Body of pancreas (tissue), 4 donors: ENCODE measurements at regions not wholly inside any gene's neighbourhood (a gene's known extent, or its start where the extent isn't known, plus 50 kb on each side); places are given as distances from the start of the nearest gene placed in this dataset.

Experiments
- CTCF ChIP-seq, 7 experiments: fragments of 450-650 bp in 4 of 7; fragments of 200-600 bp in 3 of 7; sonication (generic) in 3 of 7; IDR thresholded peaks; one replicate each; pipeline ENCODE4 v1.5.1; 2016 to 2019; ENCODE audit warnings: antibody characterized with exemption in 7 of 7
- POLR2A ChIP-seq, 3 donors: fragments of 450-650 bp; IDR thresholded peaks; one replicate each; pipeline ENCODE4 v1.6.1; 2016; ENCODE audit warnings: antibody characterized with exemption in 3 of 3, mild to moderate bottlenecking in 2 of 3

DNA sequence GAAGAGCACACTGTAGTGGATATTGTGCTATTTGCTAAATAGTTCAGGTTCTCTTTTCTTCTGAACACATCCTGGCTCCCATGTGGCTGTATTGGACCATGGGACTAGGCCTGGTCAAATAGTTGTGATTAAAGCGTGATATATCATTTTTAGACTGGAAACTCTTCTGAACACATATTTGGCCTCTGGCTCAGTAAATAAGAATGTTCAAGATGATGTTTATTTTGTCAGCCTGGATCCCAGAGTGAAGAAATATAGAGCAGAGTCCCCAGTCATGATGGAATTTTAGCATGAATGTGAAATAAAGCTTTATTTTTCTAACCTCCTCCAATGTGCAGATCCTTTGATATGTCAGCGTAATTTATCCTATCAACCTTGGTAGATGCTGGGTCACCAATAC lies 542.6 kb downstream of the ADGRL2 start:
- TF ChIP-seq POLR2A (IDR thresholded peaks at IDR 0.05) (no peak), CTCF (IDR thresholded peaks at IDR 0.05) (no peak)
